H1 (cell line): ENCODE measurements at regions not wholly inside any gene's neighbourhood (a gene's known extent, or its start where the extent isn't known, plus 50 kb on each side); places are given as distances from the start of the nearest gene placed in this dataset.

Source experiments
- BCL11A ChIP-seq, 2 experiments: IDR thresholded peaks; one replicate each; pipeline ENCODE4 v1.6.1; 2011; ENCODE audit warnings: low read depth in 2 of 2, low read length in 2 of 2, mild to moderate bottlenecking in 2 of 2
- CHD7 ChIP-seq: fragments of 300-600 bp; sonication (generic); IDR thresholded peaks from 2 replicates; pipeline ENCODE4 v1.7.1; 2012; ENCODE audit warnings: low read length, moderate library complexity, mild to moderate bottlenecking, inconsistent platforms; ENCODE audit not compliant: insufficient replicate concordance
- E2F6 ChIP-seq: IDR thresholded peaks from 2 replicates; pipeline ENCODE4 v1.6.1; 2012; ENCODE audit warnings: inconsistent platforms
- HDAC2 ChIP-seq, 2 experiments: fragments of 300-600 bp in 1 of 2; sonication (generic) in 1 of 2; IDR thresholded peaks; 2 replicates each; pipeline ENCODE4 v1.6.1; 2011 to 2012; ENCODE audit warnings: low read depth in 2 of 2, low read length in 2 of 2, mild to moderate bottlenecking in 2 of 2, moderate library complexity in 2 of 2, borderline replicate concordance in 1 of 2, inconsistent platforms in 1 of 2
- JUND ChIP-seq: IDR thresholded peaks from 2 replicates; pipeline ENCODE4 v1.6.1; 2011; ENCODE audit warnings: mild to moderate bottlenecking, improper control_type of control experiment, low read length
- KDM5A ChIP-seq: fragments of 200-600 bp; IDR thresholded peaks from 2 replicates; pipeline ENCODE4 v1.7.1; 2012; ENCODE audit warnings: mild to moderate bottlenecking, low read length, inconsistent platforms, mixed read lengths
- MAX ChIP-seq: IDR thresholded peaks from 2 replicates; pipeline ENCODE4 v1.6.1; 2012; ENCODE audit warnings: inconsistent platforms
- NRF1 ChIP-seq: IDR thresholded peaks from 2 replicates; pipeline ENCODE4 v1.6.1; 2011; ENCODE audit warnings: mild to moderate bottlenecking, low read depth, low read length, improper control_type of control experiment
- PHF8 ChIP-seq: fragments of 200-600 bp; sonication (generic); conservative IDR thresholded peaks from 2 replicates; pipeline ENCODE4 v1.7.1; 2012; ENCODE audit warnings: low read depth, mild to moderate bottlenecking, inconsistent platforms, low read length, moderate library complexity
- RXRA ChIP-seq: IDR thresholded peaks from 2 replicates; pipeline ENCODE4 v1.6.1; 2011; ENCODE audit warnings: low read depth, mild to moderate bottlenecking, low read length, moderate library complexity; ENCODE audit not compliant: insufficient read depth
- SIRT6 ChIP-seq: IDR thresholded peaks from one replicate; pipeline ENCODE4 v1.7.1; 2012; ENCODE audit warnings: low read length, inconsistent platforms
- SP2 ChIP-seq: IDR thresholded peaks from 2 replicates; pipeline ENCODE4 v1.6.1; 2012; ENCODE audit warnings: mild to moderate bottlenecking, low read length, inconsistent platforms

GRCh38 chr22:47582067-47582466 is 819.6 kb downstream of the TBC1D22A start (continued):
- TF ChIP-seq CHD7 (no peak), E2F6 (no peak), MAX (no peak), SP2 (no peak), PHF8 (no peak), SIRT6 (no peak), RXRA (no peak), HDAC2 (IDR thresholded peaks at IDR 0.05; ENCODE audit: borderline replicate concordance in 1 of 2, low read depth in 2 of 2, low read length in 2 of 2) (no peak), NRF1 (no peak), KDM5A (no peak), BCL11A (IDR thresholded peaks at IDR 0.05; ENCODE audit: low read depth in 2 of 2, low read length in 2 of 2) (no peak), JUND (no peak)
